ENCODE measurements at regions not wholly inside any gene's neighbourhood (a gene's known extent, or its start where the extent isn't known, plus 50 kb on each side); places are given as distances from the start of the nearest gene placed in this dataset.
A peak's percentile ranks its signal among the peaks of the same experiment; 100 is the strongest.

DNA sequence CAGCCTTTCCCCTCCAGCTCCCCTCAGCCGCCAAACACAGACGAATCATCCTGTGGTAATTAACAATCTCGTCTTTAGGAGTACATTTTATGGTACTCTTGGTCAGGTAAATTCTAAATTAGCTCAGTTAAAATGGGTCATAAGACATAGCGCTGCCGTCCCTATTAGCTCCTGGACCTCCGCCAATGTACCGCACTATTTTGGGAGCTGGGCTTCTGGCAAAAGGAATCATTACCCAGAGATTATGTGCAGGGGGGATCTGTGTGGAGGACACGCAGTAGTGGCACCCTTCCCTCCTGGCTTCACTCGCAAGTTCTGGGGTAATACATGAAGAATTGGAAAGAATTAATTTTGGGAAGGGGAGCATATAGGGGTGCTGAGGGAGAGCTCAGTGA lies 68.6 kb upstream of the ONECUT1 start:
- DNase-seq = no peak

DNA sequence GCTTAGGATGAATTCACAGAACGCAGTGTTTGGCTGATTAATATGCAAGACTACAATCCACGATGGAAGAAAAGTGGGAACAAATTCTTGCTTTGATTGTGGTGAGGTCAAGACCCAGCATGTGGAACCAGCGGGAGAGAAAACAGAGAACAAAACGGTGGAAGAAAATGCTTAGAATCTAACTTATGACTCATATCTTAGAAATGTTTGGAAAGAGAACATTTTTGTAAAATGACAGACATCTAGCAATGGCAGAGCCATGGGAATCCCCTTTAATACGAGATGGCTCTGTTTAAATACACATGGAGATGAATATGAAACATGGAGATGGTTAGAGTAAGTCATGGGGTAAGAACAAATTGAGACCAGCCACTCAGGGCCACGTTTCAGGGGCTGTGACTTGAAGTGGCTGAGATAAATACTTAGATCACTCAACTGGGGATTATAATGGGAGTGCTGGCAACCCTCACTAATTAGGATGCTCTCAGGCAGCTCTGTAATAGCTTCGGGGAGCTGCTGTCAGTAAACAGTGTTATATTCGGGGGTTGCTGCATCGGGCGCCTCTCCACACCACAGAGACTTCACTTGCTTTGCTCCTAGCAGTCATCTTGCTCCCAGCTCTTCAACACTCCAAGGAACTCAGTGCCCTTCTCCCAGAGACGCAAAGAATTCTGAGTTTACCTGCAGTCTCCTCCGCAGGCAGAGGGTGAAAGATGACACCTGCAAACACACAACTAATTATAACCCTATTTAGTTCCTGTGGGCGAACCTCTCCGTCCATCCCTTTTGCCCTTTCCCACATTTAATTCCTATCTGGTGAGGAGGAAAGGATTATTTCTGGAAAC lies 68.0 kb upstream of the ONECUT1 start:
- peak; percentile 12 for DNase-seq

DNA sequence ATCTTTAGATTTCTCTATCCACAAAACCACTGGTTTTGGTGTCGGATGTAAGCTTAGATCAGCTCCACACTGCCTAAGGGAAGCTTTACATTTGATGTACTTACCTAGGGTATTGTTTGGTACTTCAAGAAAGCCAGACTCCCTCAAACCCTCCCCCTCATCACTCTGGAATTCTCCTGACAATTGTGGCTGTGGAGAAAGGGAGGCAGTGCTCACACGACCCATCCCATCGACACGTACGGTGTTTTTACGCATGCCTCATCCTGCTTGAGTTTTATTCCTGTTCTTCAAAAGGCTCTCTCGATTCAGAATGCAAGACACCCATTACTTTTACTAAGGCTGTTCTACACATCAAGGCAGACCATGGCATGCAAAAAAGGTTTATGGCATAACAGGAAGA lies 67.3 kb upstream of the ONECUT1 start:
- no peak for DNase-seq

DNA sequence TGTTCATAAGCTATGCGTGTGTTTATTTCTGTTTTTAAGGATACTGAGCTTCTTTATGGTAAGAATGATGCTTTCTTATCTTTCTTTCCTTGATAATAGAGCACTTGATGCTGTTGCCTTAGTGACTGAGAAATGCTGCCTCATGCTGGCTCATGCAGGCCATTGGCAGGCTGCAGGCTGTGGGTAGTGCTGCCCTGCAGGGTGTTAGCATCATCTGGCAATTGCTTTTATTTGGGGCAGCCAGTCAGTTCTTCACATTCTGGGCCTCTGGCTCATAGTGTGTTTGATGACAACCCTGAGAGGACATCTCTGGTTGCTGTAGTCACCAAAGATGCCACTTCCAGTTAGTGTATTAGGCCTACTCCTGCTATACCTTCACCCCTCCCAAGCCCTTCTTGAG lies 66.2 kb upstream of the ONECUT1 start:
- DNase-seq = no peak

DNA sequence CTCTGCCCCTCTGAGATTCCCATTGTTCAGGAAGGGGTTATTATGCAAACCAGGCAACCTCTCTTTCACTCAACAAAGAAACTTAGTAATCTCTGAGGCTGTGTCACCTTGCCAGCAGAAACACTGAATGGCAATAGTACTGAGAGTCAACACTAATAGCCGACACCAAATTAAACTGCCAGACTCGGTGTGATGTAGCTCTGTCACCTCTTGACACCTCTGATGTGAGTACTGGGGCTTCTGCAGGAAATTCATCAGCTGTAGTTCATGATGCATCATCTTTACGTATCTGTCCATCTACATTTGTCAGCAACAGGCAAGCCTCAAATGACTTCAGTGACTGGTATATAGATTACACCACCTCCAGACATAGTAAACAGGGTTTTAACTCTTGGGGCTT lies 65.0 kb upstream of the ONECUT1 start:
- no peak for DNase-seq

DNA sequence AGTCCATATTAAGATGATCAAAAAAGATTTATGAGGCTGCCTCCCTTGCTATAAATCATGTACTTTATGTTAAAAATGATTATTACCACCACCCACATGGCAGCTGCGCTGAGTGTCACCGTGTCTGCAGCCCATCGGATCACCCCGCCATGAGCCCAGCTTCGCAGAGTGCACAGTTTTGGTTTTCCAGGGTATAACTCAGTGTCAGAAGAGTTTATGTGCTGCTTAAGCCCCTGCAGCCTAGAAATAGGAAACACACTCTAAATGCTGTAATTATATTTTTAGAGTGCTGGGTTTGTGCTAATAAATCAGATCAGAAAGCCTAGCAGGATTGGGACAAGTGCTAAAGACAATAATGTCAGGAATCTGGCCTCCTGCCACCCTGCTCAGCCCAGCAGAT lies 54.7 kb upstream of the ONECUT1 start:
- no peak for DNase-seq
